ENCODE measurements at regions not wholly inside any gene's neighbourhood (a gene's known extent, or its start where the extent isn't known, plus 50 kb on each side); places are given as distances from the start of the nearest gene placed in this dataset.

- TF ChIP-seq CTCF (IDR thresholded peaks at IDR 0.05): no peak
- TF ChIP-seq POLR2AphosphoS5 (IDR thresholded peaks at IDR 0.05): no peak
These were observed 251.2 kb downstream of the PAPSS1 start for GRCh38 chr4:107468812-107469211.

Data from prostate gland (tissue), 2 donors.